ENCODE measurements at regions not wholly inside any gene's neighbourhood (a gene's known extent, or its start where the extent isn't known, plus 50 kb on each side); places are given as distances from the start of the nearest gene placed in this dataset.

- Histone ChIP-seq H3K9ac (ENCODE audit: insufficient read depth, low read length, poor library complexity, severe bottlenecking) (no peak overlapping the region), H3K4me2 (replicated peaks; ENCODE audit: extremely low read depth, low read length, poor library complexity, severe bottlenecking) (no peak overlapping the region), H3K27me3 (ENCODE audit: control insufficient read depth in 2 of 2, insufficient read depth in 2 of 2, low read length in 2 of 2) (no peaks in the 10 kb centered on the region), H3K4me1 (ENCODE audit: control insufficient read depth in 1 of 2, insufficient read depth in 2 of 2, low read length in 2 of 2) (no peaks in the 10 kb centered on the region), H3K4me3 (replicated peaks in 1 of 3; ENCODE audit: low read depth in 2 of 3, low read length in 3 of 3) (no peak overlapping the region), H3K79me2 (ENCODE audit: insufficient read depth, low read length) (no peaks in the 10 kb centered on the region), H3K9me3 (replicated peaks in 1 of 2; ENCODE audit: control insufficient read depth in 1 of 2, insufficient read depth in 1 of 2, low read length in 2 of 2) (no peaks in the 10 kb centered on the region), H2AFZ (ENCODE audit: insufficient read depth, low read depth, low read length, poor library complexity, severe bottlenecking) (no peak overlapping the region), H3K27ac (ENCODE audit: low read depth in 1 of 2, low read length in 2 of 2) (no peak overlapping the region), H4K20me1 (ENCODE audit: insufficient read depth, low read length) (no peaks in the 10 kb centered on the region), H3K36me3 (replicated peaks in 1 of 2; ENCODE audit: control insufficient read depth in 1 of 2, insufficient read depth in 2 of 2, low read length in 2 of 2) (no peaks in the 10 kb centered on the region)
- Mint-ChIP-seq H3K36me3 (no peaks in the 10 kb centered on the region), H3K27me3 (ENCODE audit: low read depth in 3 of 3) (peaks cover 0 to 7% (median 1%) of the 10 kb centered on the region in 3 donors), H3K27ac (no peak overlapping the region), H3K4me3 (no peak overlapping the region), H3K4me1 (no peaks in the 10 kb centered on the region), H3K9me3 (peaks cover 0 to 4% (median 0%) of the 10 kb centered on the region in 7 donors)
- 80% methylated on average over 2 of the region's 6 CpGs for WGBS (ENCODE audit: insufficient coverage)
- intact Hi-C loops (cut with micrococcal nuclease): no loop called here
- TF ChIP-seq CTCF (IDR thresholded peaks at IDR 0.05): no peak
- DNase-seq: no peak
Measured at GRCh38 chr20:6184086-6184485, 61.3 kb upstream of the FERMT1 start.

GRCh38 chr20:6180531-6180930 is 57.7 kb upstream of the FERMT1 start:
- Histone ChIP-seq H2AFZ (ENCODE audit: insufficient read depth, low read depth, low read length, poor library complexity, severe bottlenecking) (no peak overlapping the region), H3K27me3 (ENCODE audit: control insufficient read depth in 2 of 2, insufficient read depth in 2 of 2, low read length in 2 of 2) (peaks cover 0 to 1% of the 10 kb centered on the region in 2 donors), H3K27ac (ENCODE audit: low read depth in 1 of 2, low read length in 2 of 2) (no peak overlapping the region), H3K4me3 (replicated peaks in 1 of 3; ENCODE audit: low read depth in 2 of 3, low read length in 3 of 3) (no peak overlapping the region), H3K79me2 (ENCODE audit: insufficient read depth, low read length) (no peaks in the 10 kb centered on the region), H3K9me3 (replicated peaks in 1 of 2; ENCODE audit: control insufficient read depth in 1 of 2, insufficient read depth in 1 of 2, low read length in 2 of 2) (no peaks in the 10 kb centered on the region), H3K4me2 (replicated peaks; ENCODE audit: extremely low read depth, low read length, poor library complexity, severe bottlenecking) (no peak overlapping the region), H3K36me3 (replicated peaks in 1 of 2; ENCODE audit: control insufficient read depth in 1 of 2, insufficient read depth in 2 of 2, low read length in 2 of 2) (no peaks in the 10 kb centered on the region), H4K20me1 (ENCODE audit: insufficient read depth, low read length) (no peaks in the 10 kb centered on the region), H3K9ac (ENCODE audit: insufficient read depth, low read length, poor library complexity, severe bottlenecking) (no peak overlapping the region), H3K4me1 (ENCODE audit: control insufficient read depth in 1 of 2, insufficient read depth in 2 of 2, low read length in 2 of 2) (no peaks in the 10 kb centered on the region)
- TF ChIP-seq CTCF (IDR thresholded peaks at IDR 0.05): no peak
- no peaks in the 10 kb centered on the region for H3K4me1 Mint-ChIP-seq
- no peak overlapping the region for H3K27ac Mint-ChIP-seq
- H3K27me3 Mint-ChIP-seq (ENCODE audit: low read depth in 3 of 3): peaks cover 0 to 6% (median 3%) of the 10 kb centered on the region in 3 donors
- intact Hi-C loops (cut with micrococcal nuclease): no loop called here
- no peak for DNase-seq
- 93% methylated on average over 2 of the region's 4 CpGs for WGBS (ENCODE audit: insufficient coverage)
- H3K9me3 Mint-ChIP-seq: peaks cover 0 to 4% (median 0%) of the 10 kb centered on the region in 7 donors
- no peak overlapping the region for H3K4me3 Mint-ChIP-seq
- no peaks in the 10 kb centered on the region for H3K36me3 Mint-ChIP-seq

Measured in CD14-positive monocyte (primary cell).